KMS-11 (cell line): ENCODE measurements at regions not wholly inside any gene's neighbourhood (a gene's known extent, or its start where the extent isn't known, plus 50 kb on each side); places are given as distances from the start of the nearest gene placed in this dataset.
"Not testable (repeated sequence)": the region's sequence is repeated elsewhere in the genome, so short reads cannot be mapped to it uniquely, and the experiment has no call there.

Experiments used
- H2AFZ ChIP-seq: fragments of 200-600 bp; sonication (generic); 2 replicates; pipeline ENCODE4 v1.6.1; 2016; ENCODE audit warnings: antibody characterized with exemption, mixed run types, low read depth
- H3K27ac ChIP-seq: fragments of 200-600 bp; sonication (generic); 2 replicates; pipeline ENCODE4 v1.6.1; 2016; ENCODE audit warnings: mild to moderate bottlenecking, mixed run types
- H3K27me3 ChIP-seq: fragments of 200-600 bp; sonication (generic); 2 replicates; pipeline ENCODE4 v1.6.1; 2017; ENCODE audit warnings: mild to moderate bottlenecking, low read depth, mixed run types, moderate library complexity; ENCODE audit not compliant: insufficient read depth
- H3K36me3 ChIP-seq: fragments of 200-600 bp; sonication (generic); 2 replicates; pipeline ENCODE4 v1.6.1; 2017; ENCODE audit warnings: mild to moderate bottlenecking, mixed run types; ENCODE audit not compliant: insufficient read depth
- H3K4me1 ChIP-seq: fragments of 200-600 bp; sonication (generic); 2 replicates; pipeline ENCODE4 v1.6.1; 2016; ENCODE audit warnings: mild to moderate bottlenecking, low read depth, mixed run types; ENCODE audit not compliant: poor library complexity, severe bottlenecking
- H3K4me2 ChIP-seq: fragments of 200-600 bp; sonication (generic); 2 replicates; pipeline ENCODE4 v1.7.0; 2016; ENCODE audit warnings: mild to moderate bottlenecking, mixed run types
- H3K4me3 ChIP-seq: fragments of 200-600 bp; sonication (generic); IDR thresholded peaks from 2 replicates; pipeline ENCODE4 v1.6.1; 2017; ENCODE audit warnings: low read depth, low read length, mixed read lengths; ENCODE audit not compliant: insufficient read depth
- H3K79me2 ChIP-seq: fragments of 200-600 bp; sonication (generic); 2 replicates; pipeline ENCODE4 v1.6.1; 2016; ENCODE audit warnings: low read depth, mixed run types; ENCODE audit not compliant: insufficient read depth
- H3K9ac ChIP-seq: fragments of 200-600 bp; sonication (generic); 2 replicates; pipeline ENCODE4 v1.6.1; 2016; ENCODE audit warnings: mild to moderate bottlenecking, mixed run types
- H4K20me1 ChIP-seq: fragments of 200-600 bp; sonication (generic); 2 replicates; pipeline ENCODE4 v1.6.1; 2016; ENCODE audit warnings: mild to moderate bottlenecking, mixed run types; ENCODE audit not compliant: insufficient read depth
- TF ChIP-seq, protein P1 (sequence below): fragments of 200-600 bp; sonication (generic); conservative IDR thresholded peaks from 2 replicates; pipeline ENCODE4 v1.6.1; 2017; ENCODE audit warnings: low read depth, mild to moderate bottlenecking, antibody characterized with exemption, low read length, moderate library complexity, mixed read lengths

DNA sequence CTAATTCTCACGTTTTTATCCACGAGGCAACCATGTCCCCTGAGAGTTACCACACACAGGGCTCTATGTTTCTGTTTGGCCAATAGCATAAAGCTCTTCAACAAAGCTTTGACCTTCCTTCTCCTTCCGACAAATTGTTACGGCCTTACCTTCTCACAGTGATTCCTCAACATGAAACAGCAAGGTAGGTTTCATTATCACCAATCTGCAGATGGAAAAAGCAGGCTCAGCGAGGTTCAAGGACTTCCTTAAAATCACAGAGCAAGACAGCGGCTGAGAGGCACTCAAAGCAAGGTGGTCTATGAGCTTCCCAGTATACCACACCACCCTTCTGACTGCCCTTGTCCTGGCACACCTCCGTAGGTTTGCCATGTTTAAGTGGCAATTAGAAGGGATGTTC lies 360.0 kb downstream of the CD83 start:
- no peak overlapping the region for H3K4me2 ChIP-seq
- TF ChIP-seq, protein P1, sequence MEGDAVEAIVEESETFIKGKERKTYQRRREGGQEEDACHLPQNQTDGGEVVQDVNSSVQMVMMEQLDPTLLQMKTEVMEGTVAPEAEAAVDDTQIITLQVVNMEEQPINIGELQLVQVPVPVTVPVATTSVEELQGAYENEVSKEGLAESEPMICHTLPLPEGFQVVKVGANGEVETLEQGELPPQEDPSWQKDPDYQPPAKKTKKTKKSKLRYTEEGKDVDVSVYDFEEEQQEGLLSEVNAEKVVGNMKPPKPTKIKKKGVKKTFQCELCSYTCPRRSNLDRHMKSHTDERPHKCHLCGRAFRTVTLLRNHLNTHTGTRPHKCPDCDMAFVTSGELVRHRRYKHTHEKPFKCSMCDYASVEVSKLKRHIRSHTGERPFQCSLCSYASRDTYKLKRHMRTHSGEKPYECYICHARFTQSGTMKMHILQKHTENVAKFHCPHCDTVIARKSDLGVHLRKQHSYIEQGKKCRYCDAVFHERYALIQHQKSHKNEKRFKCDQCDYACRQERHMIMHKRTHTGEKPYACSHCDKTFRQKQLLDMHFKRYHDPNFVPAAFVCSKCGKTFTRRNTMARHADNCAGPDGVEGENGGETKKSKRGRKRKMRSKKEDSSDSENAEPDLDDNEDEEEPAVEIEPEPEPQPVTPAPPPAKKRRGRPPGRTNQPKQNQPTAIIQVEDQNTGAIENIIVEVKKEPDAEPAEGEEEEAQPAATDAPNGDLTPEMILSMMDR = no peak
- H3K36me3 ChIP-seq = no peaks in the 10 kb centered on the region
- H2AFZ ChIP-seq = no peak overlapping the region
- no peaks in the 10 kb centered on the region for H3K4me1 ChIP-seq
- H3K4me3 ChIP-seq = no peak overlapping the region
- H4K20me1 ChIP-seq = no peaks in the 10 kb centered on the region
- H3K9ac ChIP-seq = no peak overlapping the region
- no peaks in the 10 kb centered on the region for H3K79me2 ChIP-seq
- H3K27me3 ChIP-seq = no peaks in the 10 kb centered on the region
- no peak overlapping the region for H3K27ac ChIP-seq

DNA sequence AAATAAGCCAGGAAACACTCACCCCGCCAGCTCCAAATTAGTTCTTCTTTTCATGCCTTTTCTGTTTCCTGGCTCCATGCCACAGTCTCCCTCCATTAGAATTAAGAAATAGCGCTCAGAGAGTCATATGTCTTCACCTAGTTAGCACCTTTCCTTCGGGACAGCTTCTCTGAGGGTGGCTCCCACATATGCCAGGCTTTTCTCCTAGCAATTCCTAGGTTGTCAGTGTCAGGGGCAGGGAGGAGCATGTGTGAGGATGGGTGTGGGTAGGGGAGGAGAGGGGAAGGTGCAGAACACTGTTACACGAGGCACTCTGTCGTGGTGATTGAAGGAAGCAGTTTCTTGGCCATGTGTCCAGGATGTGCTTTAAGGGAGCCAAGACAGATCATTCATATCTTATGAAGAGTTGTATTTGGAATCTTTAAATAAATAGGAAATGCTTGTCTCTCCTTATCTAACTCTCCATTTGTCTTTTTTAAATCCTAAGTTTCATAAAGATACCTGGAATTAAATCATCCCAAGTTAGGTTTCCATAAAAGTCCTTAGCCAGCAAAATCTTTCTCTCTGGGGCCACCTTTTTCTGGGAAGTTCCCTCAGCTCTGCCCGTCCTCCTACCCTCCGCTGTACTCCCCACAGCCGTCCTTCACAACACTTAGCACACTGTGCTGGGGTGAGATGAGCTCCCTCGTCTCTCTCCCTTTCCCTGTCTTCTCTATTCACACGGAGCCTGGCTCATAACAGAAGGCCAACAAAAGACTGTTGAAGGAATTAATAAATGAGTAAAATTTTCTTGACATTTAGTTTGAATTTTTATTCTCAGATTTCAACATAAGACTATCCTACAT lies 361.0 kb downstream of the CD83 start:
- Histone ChIP-seq H3K36me3 (no peaks in the 10 kb centered on the region), H4K20me1 (no peaks in the 10 kb centered on the region), H2AFZ (no peak overlapping the region), H3K27ac (no peak overlapping the region), H3K4me1 (no peaks in the 10 kb centered on the region), H3K27me3 (no peaks in the 10 kb centered on the region), H3K79me2 (no peaks in the 10 kb centered on the region), H3K9ac (no peak overlapping the region), H3K4me3 (no peak overlapping the region), H3K4me2 (no peak overlapping the region)
- TF ChIP-seq, protein P1 = no peak

DNA sequence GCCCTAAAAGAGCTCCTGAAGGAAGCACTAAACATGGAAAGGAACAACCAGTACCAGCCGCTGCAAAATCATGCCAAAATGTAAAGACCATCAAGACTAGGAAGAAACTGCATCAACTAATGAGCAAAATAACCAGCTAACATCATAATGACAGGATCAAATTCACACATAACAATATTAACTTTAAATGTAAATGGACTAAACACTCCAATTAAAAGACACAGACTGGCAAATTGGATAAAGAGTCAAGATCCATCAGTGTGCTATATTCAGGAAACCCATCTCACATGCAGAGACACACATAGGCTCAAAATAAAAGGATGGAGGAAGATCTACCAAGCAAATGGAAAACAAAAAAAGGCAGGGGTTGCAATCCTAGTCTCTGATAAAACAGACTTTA lies 364.4 kb downstream of the CD83 start:
- H2AFZ ChIP-seq, H3K4me2 ChIP-seq, H3K27me3 ChIP-seq, H3K4me3 ChIP-seq, H3K36me3 ChIP-seq, H3K9ac ChIP-seq, H3K79me2 ChIP-seq, H4K20me1 ChIP-seq, H3K4me1 ChIP-seq, H3K27ac ChIP-seq: not testable (repeated sequence)

DNA sequence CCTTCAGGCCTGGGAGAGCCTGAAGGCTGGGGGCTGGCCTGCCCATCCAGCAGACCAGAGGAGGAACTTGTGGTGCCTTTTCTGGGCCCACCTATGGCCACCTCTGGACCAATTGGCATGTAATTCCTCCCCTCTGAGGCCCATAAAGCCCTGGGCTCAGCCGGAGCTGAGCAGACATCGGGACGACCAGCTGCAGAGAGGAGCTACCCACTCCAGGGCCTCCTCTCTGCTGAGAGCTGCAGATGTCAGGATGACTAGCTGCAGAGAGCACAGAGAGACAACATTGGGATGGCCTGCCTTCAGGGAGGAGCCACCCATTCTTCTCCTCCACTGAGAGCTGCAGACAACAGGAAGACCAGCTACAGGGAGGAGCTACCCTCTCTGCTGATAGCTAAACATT lies 370.1 kb downstream of the CD83 start:
- H3K36me3 ChIP-seq = no peaks in the 10 kb centered on the region
- H3K4me3 ChIP-seq = no peak overlapping the region
- H3K9ac ChIP-seq = no peak overlapping the region
- no peak overlapping the region for H2AFZ ChIP-seq
- TF ChIP-seq, protein P1 = no peak
- no peak overlapping the region for H3K27ac ChIP-seq
- no peaks in the 10 kb centered on the region for H3K27me3 ChIP-seq
- no peaks in the 10 kb centered on the region for H4K20me1 ChIP-seq
- no peaks in the 10 kb centered on the region for H3K4me1 ChIP-seq
- no peak overlapping the region for H3K4me2 ChIP-seq
- H3K79me2 ChIP-seq = no peaks in the 10 kb centered on the region

DNA sequence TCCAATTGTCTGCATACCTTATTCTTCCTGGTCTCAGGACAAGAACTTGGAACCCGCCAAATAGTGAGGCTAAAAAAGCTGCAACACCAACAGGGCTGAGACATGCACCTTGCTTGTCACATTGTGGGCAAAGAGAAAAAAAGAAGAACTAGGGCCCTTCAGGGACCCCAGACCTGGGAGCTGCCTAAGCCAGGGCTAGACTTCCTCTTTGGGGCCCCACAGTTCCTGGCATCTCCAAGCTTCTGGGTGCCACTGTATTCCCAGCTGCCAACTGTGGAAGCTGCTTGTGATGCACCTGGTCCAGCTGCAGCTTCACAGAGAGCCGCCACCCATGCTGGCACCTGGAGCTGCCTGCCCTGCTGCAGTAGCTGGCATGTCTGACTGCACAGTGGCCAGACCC lies 370.6 kb downstream of the CD83 start:
- no peaks in the 10 kb centered on the region for H3K4me1 ChIP-seq
- H2AFZ ChIP-seq = no peak overlapping the region
- no peaks in the 10 kb centered on the region for H3K27me3 ChIP-seq
- TF ChIP-seq, protein P1 = no peak
- no peaks in the 10 kb centered on the region for H3K79me2 ChIP-seq
- H3K4me3 ChIP-seq = no peak overlapping the region
- no peak overlapping the region for H3K27ac ChIP-seq
- no peak overlapping the region for H3K4me2 ChIP-seq
- no peaks in the 10 kb centered on the region for H3K36me3 ChIP-seq
- no peak overlapping the region for H3K9ac ChIP-seq
- H4K20me1 ChIP-seq = no peaks in the 10 kb centered on the region
